ENCODE measurements at regions not wholly inside any gene's neighbourhood (a gene's known extent, or its start where the extent isn't known, plus 50 kb on each side); places are given as distances from the start of the nearest gene placed in this dataset.

DNA sequence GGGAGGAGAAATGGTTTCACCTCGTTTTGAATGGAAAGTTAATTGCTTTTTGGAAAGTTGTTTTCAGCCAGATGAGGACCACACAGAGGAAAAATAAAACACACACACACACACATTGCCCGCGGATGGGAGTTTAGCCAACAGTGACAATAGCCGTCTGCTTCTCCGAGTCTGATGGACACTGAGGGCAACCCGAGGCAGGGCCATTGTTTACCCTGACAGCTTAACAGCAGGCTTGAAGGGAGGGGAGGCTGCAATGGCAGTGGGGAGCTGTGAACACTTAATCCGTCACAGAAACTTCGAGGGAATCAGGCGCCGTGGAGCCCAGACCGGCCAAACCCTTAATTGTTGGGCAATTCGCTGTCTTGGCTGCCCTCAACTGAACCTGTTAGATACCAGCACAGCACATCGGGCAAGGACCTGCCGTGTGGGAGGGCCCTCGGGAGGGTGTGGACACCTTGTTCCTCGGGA, 145.9 kb downstream of the ACKR3 start:
- TF ChIP-seq, protein P1, sequence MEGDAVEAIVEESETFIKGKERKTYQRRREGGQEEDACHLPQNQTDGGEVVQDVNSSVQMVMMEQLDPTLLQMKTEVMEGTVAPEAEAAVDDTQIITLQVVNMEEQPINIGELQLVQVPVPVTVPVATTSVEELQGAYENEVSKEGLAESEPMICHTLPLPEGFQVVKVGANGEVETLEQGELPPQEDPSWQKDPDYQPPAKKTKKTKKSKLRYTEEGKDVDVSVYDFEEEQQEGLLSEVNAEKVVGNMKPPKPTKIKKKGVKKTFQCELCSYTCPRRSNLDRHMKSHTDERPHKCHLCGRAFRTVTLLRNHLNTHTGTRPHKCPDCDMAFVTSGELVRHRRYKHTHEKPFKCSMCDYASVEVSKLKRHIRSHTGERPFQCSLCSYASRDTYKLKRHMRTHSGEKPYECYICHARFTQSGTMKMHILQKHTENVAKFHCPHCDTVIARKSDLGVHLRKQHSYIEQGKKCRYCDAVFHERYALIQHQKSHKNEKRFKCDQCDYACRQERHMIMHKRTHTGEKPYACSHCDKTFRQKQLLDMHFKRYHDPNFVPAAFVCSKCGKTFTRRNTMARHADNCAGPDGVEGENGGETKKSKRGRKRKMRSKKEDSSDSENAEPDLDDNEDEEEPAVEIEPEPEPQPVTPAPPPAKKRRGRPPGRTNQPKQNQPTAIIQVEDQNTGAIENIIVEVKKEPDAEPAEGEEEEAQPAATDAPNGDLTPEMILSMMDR (IDR thresholded peaks at IDR 0.05) = no peak
- TF ChIP-seq POLR2A (IDR thresholded peaks at IDR 0.05) (no peak), EP300 (IDR thresholded peaks at IDR 0.05) (no peak)

All from ovary (tissue), 3 donors.